GM18519 (cell line): ENCODE measurements at regions not wholly inside any gene's neighbourhood (a gene's known extent, or its start where the extent isn't known, plus 50 kb on each side); places are given as distances from the start of the nearest gene placed in this dataset.
"Not testable (repeated sequence)": the region's sequence is repeated elsewhere in the genome, so short reads cannot be mapped to it uniquely, and the experiment has no call there.

Experiments
- ATAC-seq: cut with Tn5 transposase; IDR thresholded peaks from one replicate; pipeline ENCODE4 v1.9.1; 2021; ENCODE audit warnings: mild to moderate bottlenecking, moderate library complexity; ENCODE audit not compliant: unreplicated experiment, low FRiP score

- no peak for ATAC-seq
These were observed 105.4 kb upstream of the MMADHC start for GRCh38 chr2:149692961-149693396.

- ATAC-seq: no peak
These were observed 103.2 kb upstream of the MMADHC start for GRCh38 chr2:149690825-149691224.

- no peak for ATAC-seq
These were observed 99.5 kb upstream of the MMADHC start for GRCh38 chr2:149687052-149687427.

GRCh38 chr2:149686136-149687051 lies 98.8 kb upstream of the MMADHC start:
- no peak for ATAC-seq

- not testable (repeated sequence) for ATAC-seq
These were observed 97.8 kb upstream of the MMADHC start for GRCh38 chr2:149685401-149685800.

- no peak for ATAC-seq
These were observed 91.7 kb upstream of the MMADHC start for GRCh38 chr2:149679286-149679685.

- no peak for ATAC-seq
These were observed 89.8 kb upstream of the MMADHC start for GRCh38 chr2:149677416-149677815.

- ATAC-seq: no peak
These were observed 82.5 kb upstream of the MMADHC start for GRCh38 chr2:149670086-149670485.

GRCh38 chr2:149666809-149667320 lies 79.3 kb upstream of the MMADHC start:
- ATAC-seq: no peak

- ATAC-seq: no peak
These were observed 77.3 kb upstream of the MMADHC start for GRCh38 chr2:149664896-149665295.

GRCh38 chr2:149662556-149662955 lies 75.0 kb upstream of the MMADHC start:
- ATAC-seq: no peak

GRCh38 chr2:149661844-149662243 lies 74.3 kb upstream of the MMADHC start:
- no peak for ATAC-seq

- no peak for ATAC-seq
These were observed 71.0 kb upstream of the MMADHC start for GRCh38 chr2:149658553-149658952.

GRCh38 chr2:149657401-149658040 lies 69.9 kb upstream of the MMADHC start:
- ATAC-seq: no peak

GRCh38 chr2:149656996-149657395 lies 69.4 kb upstream of the MMADHC start:
- ATAC-seq: no peak

- no peak for ATAC-seq
These were observed 66.4 kb upstream of the MMADHC start for GRCh38 chr2:149653831-149654445.

GRCh38 chr2:149652926-149653325 lies 65.4 kb upstream of the MMADHC start:
- no peak for ATAC-seq

GRCh38 chr2:149652526-149652925 lies 65.0 kb upstream of the MMADHC start:
- ATAC-seq: no peak

GRCh38 chr2:149651229-149651628 lies 63.7 kb upstream of the MMADHC start:
- ATAC-seq: no peak

- no peak for ATAC-seq
These were observed 62.4 kb upstream of the MMADHC start for GRCh38 chr2:149650006-149650405.
